HG03457 (cell line): ENCODE measurements at regions not wholly inside any gene's neighbourhood (a gene's known extent, or its start where the extent isn't known, plus 50 kb on each side); places are given as distances from the start of the nearest gene placed in this dataset.

Source experiments
- ATAC-seq: cut with Tn5 transposase; IDR thresholded peaks from one replicate; pipeline ENCODE4 v1.9.1; 2021; ENCODE audit warnings: moderate number of reproducible peaks; ENCODE audit not compliant: unreplicated experiment

DNA sequence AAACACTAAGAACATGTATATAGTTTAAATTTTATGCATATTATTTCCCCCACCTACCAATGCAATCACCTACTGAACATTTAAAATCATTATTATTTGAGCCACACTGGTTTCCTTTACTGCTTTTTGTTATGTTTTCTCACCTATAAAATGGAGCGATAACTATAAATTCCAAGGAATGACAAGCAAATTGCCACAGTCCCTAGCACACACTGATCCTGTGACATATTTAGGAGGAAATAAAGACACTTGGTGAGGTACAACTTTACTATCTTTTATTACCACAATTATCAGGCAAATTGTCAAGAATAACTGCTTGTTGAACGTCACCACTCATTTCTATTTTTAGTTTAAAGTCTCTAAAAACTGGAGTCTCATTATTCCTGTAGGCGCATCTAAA is 1693.6 kb downstream of the EFNA5 start:
- no peak for ATAC-seq

DNA sequence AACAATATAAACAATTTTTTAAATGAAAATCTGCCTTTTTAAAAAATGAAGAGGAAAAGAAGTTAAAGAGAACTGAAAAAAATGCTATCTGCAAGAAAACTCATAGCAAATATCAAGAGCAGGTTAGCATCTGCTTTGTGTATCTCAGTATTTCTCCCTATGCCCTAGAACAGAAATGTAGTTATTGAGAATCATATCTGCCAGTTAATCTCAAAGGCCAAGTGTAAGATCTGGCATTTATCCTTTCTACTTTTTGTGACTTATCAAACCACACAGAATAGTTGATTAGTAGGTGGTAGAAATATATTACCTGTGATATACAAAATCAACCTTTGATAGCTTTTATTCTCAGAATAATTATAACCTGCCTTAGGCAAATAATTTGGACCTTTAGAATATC is 1699.8 kb downstream of the EFNA5 start:
- ATAC-seq, result no peak

DNA sequence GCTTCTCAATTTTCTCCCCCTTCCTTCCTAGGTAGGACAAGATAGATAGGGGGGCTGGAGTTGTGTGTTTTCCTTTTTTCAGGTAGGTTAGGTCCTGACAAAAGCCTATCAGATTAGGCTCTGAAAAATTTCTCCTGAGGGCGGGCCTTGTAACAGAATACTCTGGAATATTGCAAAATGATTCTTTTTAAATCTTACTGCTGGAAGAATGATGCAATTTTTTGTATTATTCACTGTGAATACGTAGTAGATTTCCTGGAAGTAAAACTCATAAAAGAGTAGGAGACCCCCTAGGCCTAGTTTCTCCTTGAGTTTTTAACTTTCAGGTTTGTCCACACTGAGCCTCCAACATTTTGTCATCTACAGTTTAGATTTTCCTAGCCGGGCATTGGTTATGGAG is 1701.8 kb downstream of the EFNA5 start:
- no peak for ATAC-seq

DNA sequence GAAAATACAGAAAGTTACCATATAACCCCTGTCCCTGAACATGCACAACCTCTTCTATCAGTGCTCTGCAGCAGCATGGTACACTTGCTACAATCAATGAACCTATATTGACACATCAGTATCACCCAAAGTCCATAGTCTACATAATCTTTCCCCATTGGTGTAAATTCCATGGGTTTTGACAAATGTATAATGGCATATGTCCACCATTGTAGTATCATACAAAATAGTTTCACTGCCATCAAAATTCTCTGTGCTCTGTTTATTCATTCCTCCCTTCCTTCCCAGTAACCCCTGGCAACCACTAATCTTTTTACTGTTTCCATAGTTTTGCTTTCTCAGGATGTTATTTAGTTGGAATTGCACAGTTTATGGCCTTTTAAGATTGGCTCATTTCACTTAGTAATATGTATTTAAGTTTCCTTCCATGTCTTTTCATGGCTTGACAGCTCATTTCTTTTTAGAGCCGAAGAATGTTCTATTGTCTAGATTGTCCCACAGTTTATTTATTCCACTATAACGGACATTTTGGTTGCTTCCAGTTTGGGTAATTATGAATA is 1707.0 kb downstream of the EFNA5 start:
- ATAC-seq, result no peak

DNA sequence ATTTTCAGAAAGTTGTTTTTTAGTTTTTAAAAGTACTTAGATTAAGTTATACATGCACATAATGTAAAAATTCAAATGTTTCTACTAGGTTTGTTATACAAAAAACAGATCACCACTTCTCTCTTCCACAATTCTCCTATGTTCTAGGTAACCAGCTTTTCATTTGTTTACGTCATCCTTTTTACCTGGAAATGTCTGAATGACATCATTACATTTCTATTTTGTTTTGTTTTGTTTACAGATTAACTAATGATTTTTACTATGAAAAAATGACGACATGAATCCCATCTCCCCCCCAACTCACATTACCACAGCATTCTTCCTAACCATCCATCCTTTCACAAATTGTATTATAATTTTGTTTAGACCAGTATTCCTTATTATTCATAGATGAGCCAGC is 1709.2 kb downstream of the EFNA5 start:
- ATAC-seq, result no peak

DNA sequence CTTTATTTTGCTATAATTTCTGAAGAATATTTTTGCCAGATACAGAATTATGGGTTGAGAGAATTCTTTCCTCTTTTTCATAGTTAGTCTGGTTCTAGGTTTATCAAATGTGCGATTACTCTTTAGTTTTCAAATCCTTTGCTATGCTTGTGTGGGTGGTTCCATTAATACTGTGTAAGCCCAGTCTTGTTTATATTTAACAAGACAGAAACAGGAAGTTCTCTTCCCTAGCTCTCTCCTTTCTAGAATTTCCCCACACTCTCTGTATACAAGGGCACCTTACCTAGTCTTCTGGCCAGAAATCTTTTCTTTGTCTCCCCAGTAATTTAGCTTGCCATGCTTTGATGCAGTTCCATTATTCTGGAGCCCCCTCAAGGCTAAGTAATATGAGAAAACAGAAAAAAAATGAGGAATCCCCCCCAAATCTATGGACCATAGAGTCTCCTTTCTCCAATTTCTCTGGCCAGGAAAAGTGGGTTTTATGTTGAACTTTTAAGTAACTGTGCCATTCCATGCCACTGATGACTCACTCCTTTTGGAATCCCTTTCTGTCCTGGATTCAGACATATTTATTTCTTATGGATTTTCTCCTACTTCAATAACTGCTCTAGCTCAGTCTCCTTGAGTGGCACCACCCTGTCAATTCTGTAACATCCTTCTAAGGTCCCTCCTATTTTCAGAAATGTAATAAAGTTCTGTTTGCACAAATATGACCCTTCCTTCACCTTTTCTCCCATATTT is 1714.1 kb downstream of the EFNA5 start:
- ATAC-seq, result no peak

DNA sequence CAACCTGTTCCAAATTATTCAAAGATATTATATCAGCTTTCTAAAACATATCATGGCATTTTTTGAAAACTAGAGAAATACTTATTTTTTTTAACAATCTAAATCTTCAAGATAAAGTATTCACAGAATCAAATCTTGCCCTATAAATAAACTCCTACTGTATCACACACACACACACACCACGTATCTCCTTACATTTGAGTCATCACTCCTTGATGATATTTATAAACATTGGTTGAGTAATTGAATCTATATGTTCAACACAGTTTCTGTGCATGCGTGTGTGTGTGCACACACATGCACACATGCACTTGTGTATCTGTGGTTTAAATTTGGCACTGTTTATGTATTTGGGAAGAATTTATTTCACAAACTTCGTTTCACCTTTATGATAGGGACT is 1716.4 kb downstream of the EFNA5 start:
- ATAC-seq, result no peak

DNA sequence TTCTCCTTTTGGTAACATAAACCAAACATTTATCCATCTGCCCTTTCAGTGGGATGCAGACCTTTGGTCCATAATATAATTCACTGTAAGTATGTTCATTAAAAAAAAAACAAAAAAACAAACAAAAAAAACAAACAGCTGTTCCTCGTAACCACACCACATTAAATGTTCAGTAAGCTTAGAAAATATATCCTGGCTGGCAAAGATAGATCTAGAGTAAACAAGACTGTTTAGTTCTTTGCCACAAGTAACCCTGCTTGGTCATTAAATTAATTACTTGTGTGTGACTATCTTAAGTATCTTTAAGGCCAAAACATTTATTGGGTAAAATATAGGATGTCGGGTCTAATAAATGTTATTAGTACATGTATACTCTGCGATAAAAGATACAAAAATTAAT is 1717.1 kb downstream of the EFNA5 start:
- no peak for ATAC-seq

DNA sequence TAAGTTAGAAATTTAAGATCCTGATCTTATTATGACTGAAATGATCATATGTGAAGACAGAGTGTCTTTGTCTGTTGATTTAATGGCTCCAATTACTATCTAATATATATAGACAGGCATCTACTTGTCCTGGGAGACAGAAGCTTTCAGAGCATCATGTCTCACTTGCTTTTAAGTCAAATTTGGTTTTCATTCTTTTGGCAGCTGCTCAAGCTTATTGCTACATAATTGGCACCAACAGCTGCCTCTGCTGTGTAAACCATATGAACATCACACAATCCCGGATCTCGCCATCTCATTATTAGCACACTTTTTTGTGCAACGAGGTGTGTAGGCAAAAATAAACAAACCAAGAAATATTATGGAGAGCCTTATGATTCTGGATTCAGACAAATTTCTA is 1717.9 kb downstream of the EFNA5 start:
- ATAC-seq, result no peak

DNA sequence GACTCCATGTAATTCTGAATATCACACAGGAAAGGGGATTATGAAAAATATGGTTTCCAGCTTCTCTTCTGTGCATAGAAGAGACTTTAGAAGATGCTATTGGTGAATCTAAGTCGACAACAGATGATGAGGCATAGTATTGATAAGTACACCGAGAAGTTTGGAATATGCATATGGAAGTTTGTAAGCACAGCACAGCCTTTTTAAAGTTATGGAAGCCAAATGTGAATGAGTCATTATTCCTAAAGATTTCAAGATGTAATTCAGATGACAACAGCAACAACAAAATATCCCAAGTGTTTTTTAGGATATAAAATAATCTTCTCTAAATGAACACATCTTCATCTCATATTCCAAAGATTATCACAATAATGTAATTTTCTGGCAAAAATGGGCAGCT is 1723.3 kb downstream of the EFNA5 start:
- no peak for ATAC-seq

DNA sequence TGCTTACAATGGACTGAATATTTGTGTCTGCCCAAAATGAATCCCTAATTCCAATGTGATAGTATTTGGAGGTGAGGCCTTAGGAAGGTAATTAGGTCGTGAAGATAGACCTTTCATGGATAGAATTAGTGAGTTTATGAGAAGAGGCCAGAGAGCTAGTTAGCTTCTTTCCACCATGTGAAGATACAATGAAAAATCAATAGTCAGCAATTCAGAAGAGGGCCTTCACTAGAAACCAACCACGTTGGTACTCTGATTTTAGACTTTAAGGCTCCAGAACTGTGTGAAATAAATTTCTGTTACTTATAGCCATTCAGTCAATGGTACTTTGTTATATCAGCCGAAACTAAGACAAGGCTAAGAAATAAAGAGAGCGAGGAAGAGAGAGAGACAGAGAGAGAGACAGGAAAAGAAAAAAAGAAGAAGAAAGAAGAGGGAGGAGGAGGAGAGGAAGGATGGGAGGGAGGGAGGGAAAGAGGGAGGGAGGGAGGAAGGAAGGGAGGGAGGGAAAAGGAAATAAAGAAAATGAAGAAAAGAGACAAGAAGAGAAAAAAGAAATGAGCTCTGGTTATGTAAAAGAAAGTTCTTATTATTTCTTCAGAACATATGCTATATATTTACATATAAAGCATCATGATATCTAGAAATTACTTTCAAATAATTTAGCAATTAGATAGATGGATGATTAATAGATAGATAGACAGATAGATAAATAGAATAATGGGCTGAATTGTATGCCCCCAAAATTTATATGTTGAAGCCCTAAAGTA is 1725.3 kb downstream of the EFNA5 start:
- no peak for ATAC-seq

DNA sequence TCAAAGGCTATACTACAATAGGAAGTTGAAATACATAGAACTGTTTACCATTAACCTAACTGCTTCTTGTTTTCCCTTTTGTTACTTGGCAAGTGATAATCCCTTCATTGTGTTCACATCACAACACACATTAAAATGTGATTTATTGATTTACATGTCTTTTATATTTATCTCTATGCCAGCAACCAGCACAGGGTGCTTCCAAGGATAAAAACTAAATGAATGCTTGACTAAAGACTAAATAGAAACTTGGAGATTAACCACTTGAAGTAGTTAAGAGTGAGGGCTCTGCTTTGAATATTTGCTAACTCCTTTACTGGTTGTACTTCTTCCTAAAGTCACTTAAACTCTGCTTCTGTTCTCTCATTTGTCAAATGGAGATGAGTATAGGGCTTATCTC is 1730.6 kb downstream of the EFNA5 start:
- ATAC-seq, result no peak

DNA sequence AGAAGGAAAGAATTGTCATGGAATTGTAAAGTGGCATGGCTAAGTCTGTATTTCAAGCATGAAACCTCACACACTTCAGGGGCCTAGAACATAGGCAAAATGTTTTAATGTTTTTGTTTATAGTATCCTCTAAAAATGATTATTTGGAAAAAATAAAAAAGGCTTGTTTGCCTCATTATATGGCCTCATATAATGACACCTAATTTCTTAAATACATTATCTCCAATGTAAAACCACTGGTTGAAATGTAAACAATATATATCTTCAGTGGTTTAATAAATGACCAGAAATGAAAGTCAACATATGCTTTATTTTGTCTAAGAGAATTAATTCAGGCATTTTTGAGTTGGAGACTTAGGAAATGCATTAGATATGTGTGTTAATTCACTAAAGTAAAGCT is 1736.6 kb downstream of the EFNA5 start:
- no peak for ATAC-seq

DNA sequence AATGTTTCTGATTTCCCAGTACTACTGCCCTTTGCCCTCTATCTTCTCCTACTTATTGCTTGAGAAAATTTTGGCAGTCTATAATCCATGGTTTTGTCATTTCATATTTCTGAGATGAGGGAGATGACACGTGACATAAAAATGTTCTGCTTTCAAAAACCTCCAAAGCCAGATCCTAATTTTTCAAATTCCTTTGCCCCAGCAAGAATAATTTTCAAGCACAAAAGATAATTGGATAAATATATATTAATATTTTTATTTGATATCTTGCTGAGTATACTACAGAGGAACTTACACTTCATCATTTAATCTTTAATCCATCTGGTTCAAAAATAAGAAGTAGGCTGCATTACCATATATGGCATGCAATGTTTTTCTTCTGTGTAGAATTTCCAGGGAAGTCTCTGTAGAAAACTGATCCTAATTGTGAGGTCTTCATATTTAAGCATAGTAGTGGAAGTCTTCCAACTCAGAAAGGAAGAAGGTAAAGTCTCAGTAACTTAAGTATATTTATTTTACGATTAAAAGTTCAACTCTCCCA is 1738.8 kb downstream of the EFNA5 start:
- ATAC-seq, result no peak

DNA sequence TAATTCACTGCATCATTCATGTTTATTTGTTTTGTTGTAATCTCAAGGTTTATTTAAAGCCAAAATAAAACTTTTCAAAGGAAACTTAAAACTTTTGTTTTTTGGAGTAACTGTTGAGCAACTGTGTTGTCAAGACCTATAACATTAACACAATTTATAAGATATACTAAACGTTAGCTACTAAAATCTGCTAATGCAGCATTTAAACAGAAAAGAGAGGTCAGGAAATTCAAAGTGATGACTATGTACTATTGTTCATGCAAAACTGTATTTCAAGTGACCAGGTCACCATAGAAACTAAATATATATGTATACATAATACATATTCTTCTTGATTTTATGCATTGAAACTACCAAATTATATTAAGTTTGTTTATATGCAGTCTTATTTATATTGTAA is 1740.9 kb downstream of the EFNA5 start:
- ATAC-seq, result no peak

DNA sequence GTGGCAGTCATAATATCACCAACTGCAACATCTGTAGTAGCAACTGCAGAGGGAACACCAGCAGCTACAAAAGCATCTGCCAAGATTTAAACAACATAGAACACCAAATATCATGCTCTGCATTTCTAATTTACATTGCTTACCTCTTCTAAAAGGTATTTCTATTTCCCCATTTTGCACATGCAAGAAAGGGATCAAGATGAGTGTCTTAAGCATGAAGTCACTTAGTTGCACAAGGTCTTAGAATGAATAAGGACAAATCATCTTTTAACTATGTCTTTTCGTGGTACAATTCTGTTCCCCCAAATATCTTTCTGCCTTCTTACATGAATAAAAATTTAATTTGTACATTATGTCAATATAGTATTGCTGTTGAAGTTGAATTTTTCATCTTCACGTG is 1746.4 kb downstream of the EFNA5 start:
- no peak for ATAC-seq

DNA sequence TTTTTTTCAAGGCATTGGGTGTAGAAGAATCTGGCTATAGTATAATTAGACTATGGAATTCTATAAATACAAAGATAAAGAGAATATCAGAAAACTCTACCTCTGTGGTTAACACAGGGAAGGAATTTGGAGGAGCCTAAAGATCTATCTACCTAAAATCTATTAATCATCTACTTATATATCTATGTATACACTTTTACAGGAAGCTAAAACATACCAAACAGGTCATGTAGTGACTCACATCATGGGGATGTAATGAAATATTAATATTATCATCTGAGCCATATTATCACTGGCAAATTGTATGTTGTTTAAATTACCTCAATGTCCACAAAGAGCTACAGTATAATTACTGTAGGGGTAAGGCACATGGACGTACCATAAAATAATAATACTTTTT is 1748.2 kb downstream of the EFNA5 start:
- no peak for ATAC-seq

DNA sequence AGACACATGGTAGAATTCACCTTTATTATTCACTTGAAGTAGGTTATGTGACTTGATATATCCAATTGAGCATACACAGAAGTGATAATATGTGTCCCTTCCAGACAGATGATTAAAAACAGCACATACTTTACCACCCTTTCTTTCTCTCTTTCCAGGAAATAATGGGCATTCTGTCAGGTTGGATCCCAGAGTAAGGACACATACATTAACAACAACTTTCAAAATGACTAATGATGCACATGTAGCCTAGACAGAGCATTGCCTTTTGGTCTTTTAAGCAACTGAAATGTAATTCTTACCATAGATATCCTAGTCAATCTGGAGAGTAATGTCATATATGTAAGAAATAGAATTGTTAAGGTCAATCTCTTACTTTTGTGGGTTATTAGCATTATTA is 1748.7 kb downstream of the EFNA5 start:
- ATAC-seq, result no peak

DNA sequence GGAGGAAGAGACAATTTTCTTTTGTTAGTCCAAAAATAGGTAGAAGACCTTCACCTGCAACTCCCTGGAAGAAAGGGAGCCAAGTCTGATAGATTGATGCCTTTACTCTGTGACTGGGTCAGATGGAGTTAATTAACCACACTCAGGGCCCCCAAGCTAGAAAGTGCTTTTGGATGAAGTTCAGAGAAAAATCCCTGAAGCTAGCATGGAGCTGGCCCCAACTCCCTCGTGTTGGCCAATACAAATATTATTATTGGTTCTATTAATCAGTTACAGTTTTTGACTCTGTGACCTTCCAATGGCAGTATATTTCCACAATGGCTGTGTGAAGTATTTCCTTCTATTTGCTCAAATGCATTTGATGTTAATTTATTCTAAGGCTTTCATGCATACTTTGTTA is 1753.5 kb downstream of the EFNA5 start:
- no peak for ATAC-seq

DNA sequence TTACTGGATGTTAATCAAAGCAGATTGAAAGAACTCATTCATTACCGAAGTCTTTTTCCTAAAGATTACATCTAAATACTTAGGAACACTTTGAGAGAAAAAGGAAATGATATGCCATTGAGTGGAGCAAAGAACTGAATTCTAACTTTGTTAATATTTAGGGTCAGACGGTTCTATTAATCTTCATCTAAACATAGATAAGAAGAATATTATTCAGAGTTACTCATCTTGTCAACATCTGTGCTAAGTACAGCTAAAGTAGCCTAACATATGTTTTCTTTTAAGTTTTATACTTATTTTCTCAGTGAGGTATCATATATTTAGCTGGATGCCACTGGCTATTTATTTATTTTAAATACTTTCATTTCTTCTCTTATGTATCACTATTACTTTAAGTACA is 1763.7 kb downstream of the EFNA5 start:
- no peak for ATAC-seq

DNA sequence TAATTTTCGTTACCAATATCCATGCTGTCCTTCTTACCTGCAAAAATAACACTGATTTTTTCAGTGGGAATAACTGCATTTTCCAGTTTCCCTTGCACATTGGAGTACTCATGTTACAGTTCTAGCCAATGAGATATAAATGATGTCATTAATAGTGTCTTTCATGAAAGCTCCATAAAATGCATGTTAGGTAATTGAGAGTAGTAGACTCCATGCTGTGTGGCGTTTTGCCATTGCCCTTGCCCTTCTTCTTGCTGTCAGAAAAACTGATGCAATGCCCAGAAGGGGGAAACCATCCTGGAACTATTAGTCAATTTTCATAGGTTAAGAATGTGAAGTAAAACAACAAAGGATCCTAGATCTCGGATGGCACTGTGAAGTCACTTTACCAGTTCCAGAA is 1765.3 kb downstream of the EFNA5 start:
- ATAC-seq, result no peak

DNA sequence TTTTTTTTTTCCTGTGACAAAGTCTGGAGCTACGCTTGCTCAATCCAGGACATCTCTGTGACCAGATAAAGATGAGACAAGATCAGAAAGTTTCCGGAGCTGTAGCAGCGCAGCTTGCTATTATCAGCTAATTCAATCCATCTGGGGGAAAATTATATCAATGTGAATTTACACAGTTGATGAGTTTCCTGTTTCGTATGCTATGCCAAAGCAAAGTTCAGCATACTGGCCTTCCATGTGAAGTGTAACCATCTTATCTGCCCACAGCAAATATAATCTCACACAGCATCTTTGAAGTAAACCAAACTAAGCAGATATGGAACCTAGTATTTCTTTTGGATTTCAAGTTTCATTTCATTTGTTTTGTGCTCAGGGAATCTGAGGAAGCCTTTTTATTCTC is 1767.7 kb downstream of the EFNA5 start:
- no peak for ATAC-seq
